Suppressor macrophage (primary cell): ENCODE measurements at regions not wholly inside any gene's neighbourhood (a gene's known extent, or its start where the extent isn't known, plus 50 kb on each side); places are given as distances from the start of the nearest gene placed in this dataset.
"Not testable (repeated sequence)": the region's sequence is repeated elsewhere in the genome, so short reads cannot be mapped to it uniquely, and the experiment has no call there.

Source experiments
- DNase-seq, 4 experiments: peaks; one replicate each; pipeline ENCODE4 v3.0.0-alpha.2; 2020 to 2022

- no peak for DNase-seq
Measured at GRCh38 chr2:185891403-185891802, 152.8 kb downstream of the FSIP2 start.

- no peak for DNase-seq
Measured at GRCh38 chr2:185891804-185892411, 153.3 kb downstream of the FSIP2 start.

- DNase-seq = no peak
Measured at GRCh38 chr2:185892484-185892883, 153.9 kb downstream of the FSIP2 start.

GRCh38 chr2:185894223-185894622 is 155.6 kb downstream of the FSIP2 start:
- DNase-seq = no peak

- no peak for DNase-seq
Measured at GRCh38 chr2:185895828-185896693, 157.5 kb downstream of the FSIP2 start.

- no peak for DNase-seq
Measured at GRCh38 chr2:185899366-185899765, 160.8 kb downstream of the FSIP2 start.

- no peak for DNase-seq
Measured at GRCh38 chr2:185919155-185919554, 180.6 kb downstream of the FSIP2 start.

GRCh38 chr2:185921048-185921756 is 182.6 kb downstream of the FSIP2 start:
- no peak for DNase-seq

- no peak for DNase-seq
Measured at GRCh38 chr2:185934232-185934631, 195.6 kb downstream of the FSIP2 start.

GRCh38 chr2:185939858-185940257 is 201.3 kb downstream of the FSIP2 start:
- DNase-seq = no peak

GRCh38 chr2:185942855-185943254 is 204.3 kb downstream of the FSIP2 start:
- no peak for DNase-seq

GRCh38 chr2:185947722-185948121 is 209.1 kb downstream of the FSIP2 start:
- no peak for DNase-seq

GRCh38 chr2:185952100-185952499 is 213.5 kb downstream of the FSIP2 start:
- no peak for DNase-seq

- DNase-seq = no peak
Measured at GRCh38 chr2:185954389-185954788, 215.8 kb downstream of the FSIP2 start.

- no peak for DNase-seq
Measured at GRCh38 chr2:185955050-185955449, 216.4 kb downstream of the FSIP2 start.

- no peak for DNase-seq
Measured at GRCh38 chr2:185967335-185967734, 228.7 kb downstream of the FSIP2 start.

GRCh38 chr2:185970148-185970852 is 231.7 kb downstream of the FSIP2 start:
- DNase-seq = no peak

- no peak for DNase-seq
Measured at GRCh38 chr2:185978634-185979407, 240.2 kb downstream of the FSIP2 start.

- no peak for DNase-seq
Measured at GRCh38 chr2:185979546-185980071, 241.0 kb downstream of the FSIP2 start.

- no peak for DNase-seq
Measured at GRCh38 chr2:185980944-185981343, 242.3 kb downstream of the FSIP2 start.

- DNase-seq = no peak
Measured at GRCh38 chr2:185984670-185985069, 246.1 kb downstream of the FSIP2 start.

- not testable (repeated sequence) for DNase-seq
Measured at GRCh38 chr2:185988907-185989306, 250.3 kb downstream of the FSIP2 start.
